ENCODE measurements at regions not wholly inside any gene's neighbourhood (a gene's known extent, or its start where the extent isn't known, plus 50 kb on each side); places are given as distances from the start of the nearest gene placed in this dataset.

DNA sequence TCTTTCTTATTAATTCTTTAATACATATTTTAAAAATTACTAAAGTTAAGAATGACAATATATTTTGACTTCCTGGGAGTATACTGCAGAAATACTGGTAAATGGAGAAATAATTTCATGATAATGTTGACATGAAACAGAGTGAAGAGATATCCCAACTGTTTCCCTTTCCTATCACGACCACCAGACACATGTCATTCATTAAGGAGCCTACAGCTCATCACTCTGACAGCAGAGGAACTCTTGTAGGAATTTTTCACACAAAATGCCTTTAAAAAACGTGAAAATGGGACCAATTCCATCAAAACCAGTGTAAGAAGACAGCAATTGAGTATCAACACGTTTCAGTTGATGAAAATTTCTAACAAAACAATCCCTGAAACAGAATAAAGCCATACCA lies 172.9 kb upstream of the CPHXL start:
- Histone ChIP-seq H3K4me3 (no peak overlapping the region), H4K20me1 (ENCODE audit: insufficient read depth, poor library complexity, severe bottlenecking) (no peaks in the 10 kb centered on the region), H3K4me1 (ENCODE audit: insufficient read depth) (no peaks in the 10 kb centered on the region), H3K4me2 (no peak overlapping the region), H3K27ac (no peak overlapping the region), H3K79me2 (no peaks in the 10 kb centered on the region), H3K36me3 (replicated peaks; ENCODE audit: insufficient read depth, low read depth) (no peaks in the 10 kb centered on the region), H3K27me3 (no peaks in the 10 kb centered on the region), H2AFZ (no peak overlapping the region), H3K9me3 (ENCODE audit: low read depth) (no peaks in the 10 kb centered on the region), H3K9me2 (replicated peaks; ENCODE audit: insufficient read depth) (no peaks in the 10 kb centered on the region)
- 55% methylated on average over 3 of the region's 3 CpGs for WGBS (ENCODE audit: low lambda C conversion rate, missing lambda C conversion rate)
- DNase-seq (ENCODE audit: low spot score): no peak
- TF ChIP-seq EZH2 (IDR thresholded peaks at IDR 0.05; ENCODE audit: borderline replicate concordance): no peak
- TF ChIP-seq, protein P1, sequence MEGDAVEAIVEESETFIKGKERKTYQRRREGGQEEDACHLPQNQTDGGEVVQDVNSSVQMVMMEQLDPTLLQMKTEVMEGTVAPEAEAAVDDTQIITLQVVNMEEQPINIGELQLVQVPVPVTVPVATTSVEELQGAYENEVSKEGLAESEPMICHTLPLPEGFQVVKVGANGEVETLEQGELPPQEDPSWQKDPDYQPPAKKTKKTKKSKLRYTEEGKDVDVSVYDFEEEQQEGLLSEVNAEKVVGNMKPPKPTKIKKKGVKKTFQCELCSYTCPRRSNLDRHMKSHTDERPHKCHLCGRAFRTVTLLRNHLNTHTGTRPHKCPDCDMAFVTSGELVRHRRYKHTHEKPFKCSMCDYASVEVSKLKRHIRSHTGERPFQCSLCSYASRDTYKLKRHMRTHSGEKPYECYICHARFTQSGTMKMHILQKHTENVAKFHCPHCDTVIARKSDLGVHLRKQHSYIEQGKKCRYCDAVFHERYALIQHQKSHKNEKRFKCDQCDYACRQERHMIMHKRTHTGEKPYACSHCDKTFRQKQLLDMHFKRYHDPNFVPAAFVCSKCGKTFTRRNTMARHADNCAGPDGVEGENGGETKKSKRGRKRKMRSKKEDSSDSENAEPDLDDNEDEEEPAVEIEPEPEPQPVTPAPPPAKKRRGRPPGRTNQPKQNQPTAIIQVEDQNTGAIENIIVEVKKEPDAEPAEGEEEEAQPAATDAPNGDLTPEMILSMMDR (IDR thresholded peaks at IDR 0.05; ENCODE audit: poor library complexity): no peak
- TF ChIP-seq EZH2phosphoT487 (IDR thresholded peaks at IDR 0.05; ENCODE audit: low read depth, severe bottlenecking, unreplicated experiment): no peak

DNA sequence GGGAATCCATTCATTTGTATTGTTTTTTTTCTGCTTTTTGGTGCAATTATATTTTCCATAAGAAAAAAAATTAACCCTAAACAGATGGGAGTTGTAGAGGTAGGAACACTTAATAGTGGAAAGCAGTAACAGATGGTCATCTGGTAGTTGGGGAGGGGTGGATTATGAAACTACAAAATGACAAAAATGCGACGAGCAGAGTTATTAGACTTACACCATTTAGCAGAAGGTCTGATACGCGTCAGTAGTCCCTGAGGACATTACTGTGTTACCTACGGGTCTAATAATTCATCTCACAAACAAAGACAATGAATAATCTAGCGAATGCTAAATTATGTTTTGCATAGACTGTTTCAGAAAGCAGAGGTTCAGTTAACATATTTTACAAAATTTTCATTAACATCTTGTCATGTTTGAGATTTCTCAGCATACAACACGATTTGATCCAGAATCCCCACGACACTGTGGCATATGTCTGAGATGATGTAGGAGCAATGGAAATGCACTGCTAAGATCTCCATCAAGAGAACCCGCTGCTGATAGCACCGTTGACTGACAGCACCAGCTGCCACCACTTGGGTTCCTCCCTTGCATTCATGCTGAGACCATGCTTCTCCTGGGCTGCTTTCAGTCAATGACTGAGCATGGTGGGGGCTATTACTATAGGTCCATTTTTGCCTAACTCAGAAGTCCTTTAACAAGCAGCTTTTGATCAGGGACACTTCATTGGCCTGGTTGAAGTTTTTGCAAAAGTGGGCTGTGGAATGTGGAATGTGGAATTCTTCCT lies 182.2 kb upstream of the CPHXL start:
- Histone ChIP-seq H3K4me3 (no peak overlapping the region), H3K27me3 (no peaks in the 10 kb centered on the region), H3K9me3 (ENCODE audit: low read depth) (no peaks in the 10 kb centered on the region), H4K20me1 (ENCODE audit: insufficient read depth, poor library complexity, severe bottlenecking) (no peaks in the 10 kb centered on the region), H3K4me1 (ENCODE audit: insufficient read depth) (no peaks in the 10 kb centered on the region), H3K27ac (no peak overlapping the region), H3K9me2 (replicated peaks; ENCODE audit: insufficient read depth) (no peaks in the 10 kb centered on the region), H3K4me2 (no peak overlapping the region), H2AFZ (no peak overlapping the region), H3K79me2 (no peaks in the 10 kb centered on the region), H3K36me3 (replicated peaks; ENCODE audit: insufficient read depth, low read depth) (no peaks in the 10 kb centered on the region)
- TF ChIP-seq, protein P1 (IDR thresholded peaks at IDR 0.05; ENCODE audit: poor library complexity): no peak
- TF ChIP-seq EZH2phosphoT487 (IDR thresholded peaks at IDR 0.05; ENCODE audit: low read depth, severe bottlenecking, unreplicated experiment): no peak
- TF ChIP-seq EZH2 (IDR thresholded peaks at IDR 0.05; ENCODE audit: borderline replicate concordance): no peak
- 79% methylated on average over 10 of the region's 10 CpGs for WGBS (ENCODE audit: low lambda C conversion rate, missing lambda C conversion rate)
- DNase-seq (ENCODE audit: low spot score): no peak

DNA sequence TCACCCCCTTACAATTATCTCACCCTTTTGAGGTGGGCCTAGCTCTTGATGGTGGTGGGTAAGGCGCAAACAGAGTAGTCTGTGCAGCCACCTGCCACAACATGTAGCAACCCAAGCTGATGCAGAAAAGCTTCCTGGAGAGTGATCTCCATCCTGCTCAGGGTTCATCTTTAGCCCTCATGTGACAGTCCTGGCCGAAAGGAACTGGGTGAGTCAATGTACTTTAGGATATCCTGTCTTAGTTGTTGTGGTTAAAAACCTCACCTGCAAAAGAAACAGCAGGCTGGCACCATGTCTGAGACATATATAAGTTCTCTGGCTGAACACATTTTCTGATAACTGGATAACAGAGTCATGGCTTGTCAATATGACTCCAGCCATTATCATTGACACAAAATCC lies 183.5 kb upstream of the CPHXL start:
- no peaks in the 10 kb centered on the region for H3K9me2 ChIP-seq (replicated peaks; ENCODE audit: insufficient read depth)
- no peaks in the 10 kb centered on the region for H4K20me1 ChIP-seq (ENCODE audit: insufficient read depth, poor library complexity, severe bottlenecking)
- DNase-seq (ENCODE audit: low spot score): no peak
- H3K9me3 ChIP-seq (ENCODE audit: low read depth): no peaks in the 10 kb centered on the region
- H3K27me3 ChIP-seq: no peaks in the 10 kb centered on the region
- H3K27ac ChIP-seq: no peak overlapping the region
- H3K4me2 ChIP-seq: no peak overlapping the region
- no peaks in the 10 kb centered on the region for H3K4me1 ChIP-seq (ENCODE audit: insufficient read depth)
- no peak overlapping the region for H3K4me3 ChIP-seq
- H2AFZ ChIP-seq: no peak overlapping the region
- 86% methylated on average over 2 of the region's 2 CpGs for WGBS (ENCODE audit: low lambda C conversion rate, missing lambda C conversion rate)
- TF ChIP-seq, protein P1 (IDR thresholded peaks at IDR 0.05; ENCODE audit: poor library complexity): no peak
- TF ChIP-seq EZH2 (IDR thresholded peaks at IDR 0.05; ENCODE audit: borderline replicate concordance) (no peak), EZH2phosphoT487 (IDR thresholded peaks at IDR 0.05; ENCODE audit: low read depth, severe bottlenecking, unreplicated experiment) (no peak)
- H3K36me3 ChIP-seq (replicated peaks; ENCODE audit: insufficient read depth, low read depth): no peaks in the 10 kb centered on the region
- H3K79me2 ChIP-seq: no peaks in the 10 kb centered on the region

All from hepatocyte (in vitro differentiated cells).